GM12873 (cell line): ENCODE measurements at regions not wholly inside any gene's neighbourhood (a gene's known extent, or its start where the extent isn't known, plus 50 kb on each side); places are given as distances from the start of the nearest gene placed in this dataset.

Source experiments
- TF ChIP-seq, protein P1 (sequence below): IDR thresholded peaks from 2 replicates; pipeline ENCODE4 v1.5.1; 2012; ENCODE audit warnings: low read depth, mild to moderate bottlenecking, moderate library complexity, low read length, control low read depth; ENCODE audit not compliant: insufficient read depth; ENCODE audit errors: missing control alignments

- TF ChIP-seq, protein P1, sequence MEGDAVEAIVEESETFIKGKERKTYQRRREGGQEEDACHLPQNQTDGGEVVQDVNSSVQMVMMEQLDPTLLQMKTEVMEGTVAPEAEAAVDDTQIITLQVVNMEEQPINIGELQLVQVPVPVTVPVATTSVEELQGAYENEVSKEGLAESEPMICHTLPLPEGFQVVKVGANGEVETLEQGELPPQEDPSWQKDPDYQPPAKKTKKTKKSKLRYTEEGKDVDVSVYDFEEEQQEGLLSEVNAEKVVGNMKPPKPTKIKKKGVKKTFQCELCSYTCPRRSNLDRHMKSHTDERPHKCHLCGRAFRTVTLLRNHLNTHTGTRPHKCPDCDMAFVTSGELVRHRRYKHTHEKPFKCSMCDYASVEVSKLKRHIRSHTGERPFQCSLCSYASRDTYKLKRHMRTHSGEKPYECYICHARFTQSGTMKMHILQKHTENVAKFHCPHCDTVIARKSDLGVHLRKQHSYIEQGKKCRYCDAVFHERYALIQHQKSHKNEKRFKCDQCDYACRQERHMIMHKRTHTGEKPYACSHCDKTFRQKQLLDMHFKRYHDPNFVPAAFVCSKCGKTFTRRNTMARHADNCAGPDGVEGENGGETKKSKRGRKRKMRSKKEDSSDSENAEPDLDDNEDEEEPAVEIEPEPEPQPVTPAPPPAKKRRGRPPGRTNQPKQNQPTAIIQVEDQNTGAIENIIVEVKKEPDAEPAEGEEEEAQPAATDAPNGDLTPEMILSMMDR = no peak
These were observed 69.7 kb downstream of the SKA1 start for GRCh38 chr18:50444539-50444938.

DNA sequence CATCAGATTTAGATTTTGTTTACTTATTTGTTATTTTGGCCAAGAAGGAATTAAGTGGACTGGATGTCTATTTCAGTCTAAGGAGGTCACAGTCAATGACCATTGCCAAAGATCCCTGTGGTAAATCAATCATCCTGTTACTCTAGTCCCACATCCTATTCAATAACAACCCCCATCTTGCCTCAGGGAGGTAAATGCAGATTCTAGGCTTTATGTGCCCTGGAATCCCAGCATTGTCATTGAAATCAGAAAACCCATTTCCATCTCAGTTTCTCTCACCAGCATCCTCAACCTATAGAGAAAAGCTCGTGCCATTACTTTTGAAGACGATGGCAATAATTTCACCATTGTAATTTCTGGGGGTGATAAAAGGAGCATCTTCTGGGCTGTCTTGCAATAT lies 71.8 kb downstream of the SKA1 start:
- TF ChIP-seq, protein P1 = no peak

GRCh38 chr18:50447102-50447741 lies 72.4 kb downstream of the SKA1 start:
- TF ChIP-seq, protein P1 = no peak

- TF ChIP-seq, protein P1 = no peak
These were observed 73.1 kb downstream of the SKA1 start for GRCh38 chr18:50447952-50448351.

GRCh38 chr18:50451100-50451842 lies 76.4 kb downstream of the SKA1 start:
- TF ChIP-seq, protein P1 = no peak

- TF ChIP-seq, protein P1 = no peak
These were observed 78.3 kb downstream of the SKA1 start for GRCh38 chr18:50453014-50453680.

- TF ChIP-seq, protein P1 = no peak
These were observed 78.9 kb downstream of the SKA1 start for GRCh38 chr18:50453732-50454131.
